Gastroesophageal sphincter (tissue), 3 donors: ENCODE measurements at regions not wholly inside any gene's neighbourhood (a gene's known extent, or its start where the extent isn't known, plus 50 kb on each side); places are given as distances from the start of the nearest gene placed in this dataset.

Experiments
- EP300 ChIP-seq: sonication (generic); formaldehyde crosslinking; IDR thresholded peaks from one replicate; pipeline ENCODE4 v1.6.1; 2017; ENCODE audit warnings: antibody characterized with exemption, mild to moderate bottlenecking
- POLR2A ChIP-seq, 2 donors: fragments of 450-650 bp; IDR thresholded peaks; one replicate each; pipeline ENCODE4 v1.6.1; 2017; ENCODE audit warnings: antibody characterized with exemption in 2 of 2, mild to moderate bottlenecking in 2 of 2, moderate library complexity in 1 of 2
- POLR2AphosphoS5 ChIP-seq: sonication (generic); formaldehyde crosslinking; IDR thresholded peaks from one replicate; pipeline ENCODE4 v1.6.1; 2017; ENCODE audit warnings: antibody characterized with exemption
- TF ChIP-seq, protein P1 (sequence below), 4 experiments: fragments of 200-600 bp in 2 of 4; fragments of 450-650 bp in 2 of 4; sonication (generic) in 1 of 4; IDR thresholded peaks; one replicate each; pipeline ENCODE4 v1.5.1; 2017 to 2019; ENCODE audit warnings: antibody characterized with exemption in 4 of 4, mild to moderate bottlenecking in 2 of 4, moderate library complexity in 2 of 4

DNA sequence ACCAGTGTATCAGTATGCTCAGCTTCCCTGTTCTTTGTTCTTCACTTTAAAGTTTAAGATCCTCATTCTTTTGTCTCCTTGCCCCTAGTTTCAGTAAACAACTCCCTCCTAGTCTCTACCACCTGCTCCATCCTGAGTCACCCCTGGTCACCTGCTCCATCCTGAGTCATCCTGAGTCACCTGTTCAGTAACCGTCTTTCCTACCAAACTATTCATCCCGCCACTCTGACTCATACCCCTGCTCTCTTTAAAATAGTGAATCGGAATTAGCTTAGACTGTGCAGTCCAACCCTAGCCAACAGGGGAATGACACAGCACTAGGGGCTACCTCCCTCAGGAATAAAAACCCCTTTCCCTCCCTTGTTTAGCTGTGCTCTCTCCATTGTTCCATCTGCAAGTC is 888.1 kb upstream of the MDGA2 start:
- TF ChIP-seq, protein P1, sequence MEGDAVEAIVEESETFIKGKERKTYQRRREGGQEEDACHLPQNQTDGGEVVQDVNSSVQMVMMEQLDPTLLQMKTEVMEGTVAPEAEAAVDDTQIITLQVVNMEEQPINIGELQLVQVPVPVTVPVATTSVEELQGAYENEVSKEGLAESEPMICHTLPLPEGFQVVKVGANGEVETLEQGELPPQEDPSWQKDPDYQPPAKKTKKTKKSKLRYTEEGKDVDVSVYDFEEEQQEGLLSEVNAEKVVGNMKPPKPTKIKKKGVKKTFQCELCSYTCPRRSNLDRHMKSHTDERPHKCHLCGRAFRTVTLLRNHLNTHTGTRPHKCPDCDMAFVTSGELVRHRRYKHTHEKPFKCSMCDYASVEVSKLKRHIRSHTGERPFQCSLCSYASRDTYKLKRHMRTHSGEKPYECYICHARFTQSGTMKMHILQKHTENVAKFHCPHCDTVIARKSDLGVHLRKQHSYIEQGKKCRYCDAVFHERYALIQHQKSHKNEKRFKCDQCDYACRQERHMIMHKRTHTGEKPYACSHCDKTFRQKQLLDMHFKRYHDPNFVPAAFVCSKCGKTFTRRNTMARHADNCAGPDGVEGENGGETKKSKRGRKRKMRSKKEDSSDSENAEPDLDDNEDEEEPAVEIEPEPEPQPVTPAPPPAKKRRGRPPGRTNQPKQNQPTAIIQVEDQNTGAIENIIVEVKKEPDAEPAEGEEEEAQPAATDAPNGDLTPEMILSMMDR (IDR thresholded peaks at IDR 0.05), result no peak
- no peak for TF ChIP-seq EP300
- no peak for TF ChIP-seq POLR2A (IDR thresholded peaks at IDR 0.05)
- TF ChIP-seq POLR2AphosphoS5, result no peak
